Left ventricle myocardium inferior (tissue), 1 donor: ENCODE measurements at regions not wholly inside any gene's neighbourhood (a gene's known extent, or its start where the extent isn't known, plus 50 kb on each side); places are given as distances from the start of the nearest gene placed in this dataset.

ENCODE experiments used
- DNase-seq: peaks from one replicate; pipeline ENCODE4 v3.0.0-alpha.2; 2020
- H3K27ac ChIP-seq: fragments of 200-600 bp; replicated peaks from 2 replicates; pipeline ENCODE4 v1.8.0; 2021
- H3K27me3 ChIP-seq: fragments of 200-600 bp; 2 replicates; pipeline ENCODE4 v1.8.0; 2021; ENCODE audit warnings: low read depth
- H3K36me3 ChIP-seq: fragments of 200-600 bp; 2 replicates; pipeline ENCODE4 v1.8.0; 2021
- H3K4me1 ChIP-seq: fragments of 200-600 bp; 2 replicates; pipeline ENCODE4 v1.8.0; 2021
- H3K4me3 ChIP-seq: fragments of 200-600 bp; 2 replicates; pipeline ENCODE4 v1.8.0; 2021; ENCODE audit warnings: mild to moderate bottlenecking, moderate library complexity
- H3K9me3 ChIP-seq: fragments of 200-600 bp; replicated peaks from 2 replicates; pipeline ENCODE4 v1.8.0; 2021
- intact Hi-C: fragments of 100-400 bp; cut with micrococcal nuclease; formaldehyde crosslinking; loops from one replicate; pipeline ENCODE4 v1.11.0; 2022
- TF ChIP-seq, protein P1 (sequence below): fragments of 200-600 bp; IDR thresholded peaks from 2 replicates; pipeline ENCODE4 v1.8.0; 2021; ENCODE audit warnings: antibody characterized with exemption, mild to moderate bottlenecking, borderline replicate concordance
- donor health status: DM: no; HTN: yes; CAD: no; lungs with severe emphysema.

GRCh38 chr14:30292541-30292940 lies 266.4 kb upstream of the G2E3 start:
- no peaks in the 10 kb centered on the region for H3K27me3 ChIP-seq
- no peak overlapping the region for H3K4me3 ChIP-seq
- H3K4me1 ChIP-seq = no peaks in the 10 kb centered on the region
- H3K36me3 ChIP-seq = no peaks in the 10 kb centered on the region
- intact Hi-C loops = no loop called here
- no peak for DNase-seq
- H3K9me3 ChIP-seq = no peaks in the 10 kb centered on the region
- TF ChIP-seq, protein P1, sequence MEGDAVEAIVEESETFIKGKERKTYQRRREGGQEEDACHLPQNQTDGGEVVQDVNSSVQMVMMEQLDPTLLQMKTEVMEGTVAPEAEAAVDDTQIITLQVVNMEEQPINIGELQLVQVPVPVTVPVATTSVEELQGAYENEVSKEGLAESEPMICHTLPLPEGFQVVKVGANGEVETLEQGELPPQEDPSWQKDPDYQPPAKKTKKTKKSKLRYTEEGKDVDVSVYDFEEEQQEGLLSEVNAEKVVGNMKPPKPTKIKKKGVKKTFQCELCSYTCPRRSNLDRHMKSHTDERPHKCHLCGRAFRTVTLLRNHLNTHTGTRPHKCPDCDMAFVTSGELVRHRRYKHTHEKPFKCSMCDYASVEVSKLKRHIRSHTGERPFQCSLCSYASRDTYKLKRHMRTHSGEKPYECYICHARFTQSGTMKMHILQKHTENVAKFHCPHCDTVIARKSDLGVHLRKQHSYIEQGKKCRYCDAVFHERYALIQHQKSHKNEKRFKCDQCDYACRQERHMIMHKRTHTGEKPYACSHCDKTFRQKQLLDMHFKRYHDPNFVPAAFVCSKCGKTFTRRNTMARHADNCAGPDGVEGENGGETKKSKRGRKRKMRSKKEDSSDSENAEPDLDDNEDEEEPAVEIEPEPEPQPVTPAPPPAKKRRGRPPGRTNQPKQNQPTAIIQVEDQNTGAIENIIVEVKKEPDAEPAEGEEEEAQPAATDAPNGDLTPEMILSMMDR = no peak
- H3K27ac ChIP-seq = no peak overlapping the region

- DNase-seq = no peak
- Histone ChIP-seq H3K4me1 (no peaks in the 10 kb centered on the region), H3K27ac (no peak overlapping the region), H3K27me3 (no peaks in the 10 kb centered on the region), H3K4me3 (no peak overlapping the region), H3K9me3 (no peaks in the 10 kb centered on the region), H3K36me3 (no peaks in the 10 kb centered on the region)
- intact Hi-C loops = no loop called here
- TF ChIP-seq, protein P1 = no peak
Measured at GRCh38 chr14:30295980-30296379, 263.0 kb upstream of the G2E3 start.

- Histone ChIP-seq H3K4me1 (no peaks in the 10 kb centered on the region), H3K27me3 (no peaks in the 10 kb centered on the region)
- TF ChIP-seq, protein P1 = no peak
Measured at GRCh38 chr14:30296931-30297405, 262.0 kb upstream of the G2E3 start.

GRCh38 chr14:30297876-30298795 lies 260.8 kb upstream of the G2E3 start:
- TF ChIP-seq, protein P1 = no peak
- Histone ChIP-seq H3K36me3 (no peaks in the 10 kb centered on the region), H3K27ac (no peak overlapping the region), H3K27me3 (no peaks in the 10 kb centered on the region), H3K4me1 (no peaks in the 10 kb centered on the region), H3K4me3 (no peak overlapping the region), H3K9me3 (no peaks in the 10 kb centered on the region)
- intact Hi-C loops = no loop called here
- no peak for DNase-seq

More at GRCh38 chr14:30296931-30297405, 262.0 kb upstream of the G2E3 start:
- H3K4me3 ChIP-seq = no peak overlapping the region
- intact Hi-C loops = no loop called here
- H3K9me3 ChIP-seq = no peaks in the 10 kb centered on the region
- no peaks in the 10 kb centered on the region for H3K36me3 ChIP-seq
- no peak for DNase-seq
- H3K27ac ChIP-seq = no peak overlapping the region

GRCh38 chr14:30299915-30300314 lies 259.0 kb upstream of the G2E3 start:
- intact Hi-C loops = no loop called here
- Histone ChIP-seq H3K27ac (no peak overlapping the region), H3K36me3 (no peaks in the 10 kb centered on the region), H3K27me3 (no peaks in the 10 kb centered on the region), H3K4me3 (no peak overlapping the region), H3K9me3 (no peaks in the 10 kb centered on the region), H3K4me1 (no peaks in the 10 kb centered on the region)
- TF ChIP-seq, protein P1 = no peak
- no peak for DNase-seq
